Stimulated activated naive CD8-positive, alpha-beta T cell treated with anti-CD3 and anti-CD28 coated beads, Interleukin-15, amount 100 ng/mL, for 72 hours (primary cell): ENCODE measurements at regions not wholly inside any gene's neighbourhood (a gene's known extent, or its start where the extent isn't known, plus 50 kb on each side); places are given as distances from the start of the nearest gene placed in this dataset.

Experiments used
- ATAC-seq: fragments of 150-1000 bp; cut with Tn5 transposase; 2 replicates; pipeline ENCODE4 v1.10.0; 2021; ENCODE audit warnings: mild to moderate bottlenecking, moderate library complexity
- DNase-seq, 2 donors: peaks; one replicate each; pipeline ENCODE4 v3.0.0; 2021 to 2022
- H3K27ac Mint-ChIP-seq, 2 donors: one replicate each; pipeline ENCODE4 v1.8.0; 2022; ENCODE audit warnings: mild to moderate bottlenecking in 2 of 2, mixed read lengths in 2 of 2, moderate library complexity in 2 of 2
- H3K27me3 Mint-ChIP-seq: one replicate; pipeline ENCODE4 v1.8.0; 2022; ENCODE audit warnings: mixed read lengths
- H3K4me1 Mint-ChIP-seq: one replicate; pipeline ENCODE4 v1.8.0; 2022; ENCODE audit warnings: mild to moderate bottlenecking, mixed read lengths
- H3K4me3 Mint-ChIP-seq, 2 donors: one replicate each; pipeline ENCODE4 v1.8.0; 2022; ENCODE audit warnings: mild to moderate bottlenecking in 2 of 2, mixed read lengths in 2 of 2, moderate library complexity in 1 of 2
- H3K9me3 Mint-ChIP-seq, 2 donors: one replicate each; pipeline ENCODE4 v1.8.0; 2022; ENCODE audit warnings: mixed read lengths in 2 of 2

- Mint-ChIP-seq H3K4me1 (no peaks in the 10 kb centered on the region), H3K27ac (no peak overlapping the region), H3K9me3 (no peaks in the 10 kb centered on the region), H3K4me3 (no peak overlapping the region), H3K27me3 (peaks cover 23% of the 10 kb centered on the region)
- no peak for ATAC-seq
- no peak for DNase-seq
These were observed 191.2 kb upstream of the DIO3 start for GRCh38 chr14:101369916-101370592.

GRCh38 chr14:101370593-101371569 is 190.4 kb upstream of the DIO3 start:
- peak overlapping the region in 1 of 2 donors; percentile 13 for H3K27ac Mint-ChIP-seq
- no peaks in the 10 kb centered on the region for H3K4me1 Mint-ChIP-seq
- ATAC-seq (no peak), DNase-seq (no peak)
- H3K4me3 Mint-ChIP-seq, result no peak overlapping the region
- no peaks in the 10 kb centered on the region for H3K9me3 Mint-ChIP-seq
- H3K27me3 Mint-ChIP-seq, result peaks cover 15% of the 10 kb centered on the region

GRCh38 chr14:101371799-101372793 is 189.2 kb upstream of the DIO3 start:
- ATAC-seq (no peak), DNase-seq (no peak)
- no peaks in the 10 kb centered on the region for H3K4me1 Mint-ChIP-seq
- no peak overlapping the region for H3K27ac Mint-ChIP-seq
- no peaks in the 10 kb centered on the region for H3K9me3 Mint-ChIP-seq
- H3K4me3 Mint-ChIP-seq, result no peak overlapping the region
- H3K27me3 Mint-ChIP-seq, result peaks cover 15% of the 10 kb centered on the region

- Mint-ChIP-seq H3K27ac (no peak overlapping the region), H3K4me3 (no peak overlapping the region), H3K9me3 (no peaks in the 10 kb centered on the region), H3K27me3 (peaks cover 15% of the 10 kb centered on the region), H3K4me1 (no peaks in the 10 kb centered on the region)
- no peak for ATAC-seq
- no peak for DNase-seq
These were observed 188.2 kb upstream of the DIO3 start for GRCh38 chr14:101372894-101373620.

- DNase-seq, result no peak
- Mint-ChIP-seq H3K4me1 (no peaks in the 10 kb centered on the region), H3K9me3 (no peaks in the 10 kb centered on the region), H3K27ac (no peak overlapping the region), H3K4me3 (no peak overlapping the region), H3K27me3 (peaks cover 15% of the 10 kb centered on the region)
- no peak for ATAC-seq
These were observed 187.5 kb upstream of the DIO3 start for GRCh38 chr14:101373690-101374295.

GRCh38 chr14:101374373-101375338 is 186.6 kb upstream of the DIO3 start:
- Mint-ChIP-seq H3K4me3 (no peak overlapping the region), H3K4me1 (no peaks in the 10 kb centered on the region), H3K9me3 (no peaks in the 10 kb centered on the region), H3K27me3 (peaks cover 15% of the 10 kb centered on the region), H3K27ac (no peak overlapping the region)
- no peak for DNase-seq
- ATAC-seq, result no peak

- H3K27me3 Mint-ChIP-seq, result peaks cover 15% of the 10 kb centered on the region
- no peaks in the 10 kb centered on the region for H3K4me1 Mint-ChIP-seq
- DNase-seq, result no peak
- H3K4me3 Mint-ChIP-seq, result no peak overlapping the region
- H3K27ac Mint-ChIP-seq, result no peak overlapping the region
- H3K9me3 Mint-ChIP-seq, result no peaks in the 10 kb centered on the region
- ATAC-seq, result no peak
These were observed 184.2 kb upstream of the DIO3 start for GRCh38 chr14:101377069-101377468.

GRCh38 chr14:101379842-101380241 is 181.5 kb upstream of the DIO3 start:
- Mint-ChIP-seq H3K9me3 (peaks cover 12 to 18% of the 10 kb centered on the region in 2 donors), H3K27me3 (no peaks in the 10 kb centered on the region), H3K4me1 (no peaks in the 10 kb centered on the region), H3K4me3 (no peak overlapping the region), H3K27ac (no peak overlapping the region)
- DNase-seq, result no peak
- no peak for ATAC-seq

GRCh38 chr14:101380512-101380911 is 180.8 kb upstream of the DIO3 start:
- Mint-ChIP-seq H3K4me3 (no peak overlapping the region), H3K27me3 (no peaks in the 10 kb centered on the region), H3K4me1 (no peaks in the 10 kb centered on the region), H3K9me3 (peaks cover 12 to 20% of the 10 kb centered on the region in 2 donors), H3K27ac (no peak overlapping the region)
- DNase-seq (no peak), ATAC-seq (no peak)

GRCh38 chr14:101380940-101381339 is 180.4 kb upstream of the DIO3 start:
- Mint-ChIP-seq H3K9me3 (peaks cover 12 to 20% of the 10 kb centered on the region in 2 donors), H3K27ac (no peak overlapping the region), H3K27me3 (no peaks in the 10 kb centered on the region), H3K4me3 (no peak overlapping the region), H3K4me1 (no peaks in the 10 kb centered on the region)
- no peak for ATAC-seq
- DNase-seq, result no peak

- ATAC-seq, result no peak
- no peak overlapping the region for H3K4me3 Mint-ChIP-seq
- H3K4me1 Mint-ChIP-seq, result no peaks in the 10 kb centered on the region
- peaks cover 20 to 30% of the 10 kb centered on the region in 2 donors for H3K9me3 Mint-ChIP-seq
- H3K27me3 Mint-ChIP-seq, result no peaks in the 10 kb centered on the region
- no peak for DNase-seq
- no peak overlapping the region for H3K27ac Mint-ChIP-seq
These were observed 177.5 kb upstream of the DIO3 start for GRCh38 chr14:101383737-101384338.

GRCh38 chr14:101394374-101394773 is 166.9 kb upstream of the DIO3 start:
- Mint-ChIP-seq H3K27me3 (peaks cover 37% of the 10 kb centered on the region), H3K9me3 (peaks cover 0 to 7% of the 10 kb centered on the region in 2 donors), H3K27ac (no peak overlapping the region), H3K4me3 (no peak overlapping the region), H3K4me1 (no peaks in the 10 kb centered on the region)
- no peak for ATAC-seq
- DNase-seq, result no peak

GRCh38 chr14:101395779-101396178 is 165.5 kb upstream of the DIO3 start:
- ATAC-seq (no peak), DNase-seq (no peak)
- peaks cover 0 to 7% of the 10 kb centered on the region in 2 donors for H3K9me3 Mint-ChIP-seq
- peaks cover 5% of the 10 kb centered on the region for H3K4me1 Mint-ChIP-seq
- no peak overlapping the region for H3K4me3 Mint-ChIP-seq
- no peak overlapping the region for H3K27ac Mint-ChIP-seq
- peaks cover 51% of the 10 kb centered on the region for H3K27me3 Mint-ChIP-seq
